Smooth muscle cell (in vitro differentiated cells): ENCODE measurements at regions not wholly inside any gene's neighbourhood (a gene's known extent, or its start where the extent isn't known, plus 50 kb on each side); places are given as distances from the start of the nearest gene placed in this dataset.

ENCODE experiments used
- DNase-seq: peaks from one replicate; lab custom pipeline; 2025; ENCODE audit not compliant: unreplicated experiment; lab: John Stamatoyannopoulos, UW
- H2AFZ ChIP-seq: fragments of 200-600 bp; sonication (generic); 2 replicates; pipeline ENCODE4 v1.6.0; 2016; ENCODE audit warnings: antibody characterized with exemption, low read depth, mild to moderate bottlenecking
- H3F3A ChIP-seq: fragments of 200-600 bp; sonication (generic); 2 replicates; pipeline ENCODE4 v1.6.0; 2017; ENCODE audit warnings: antibody characterized with exemption, low read depth
- H3K27ac ChIP-seq: fragments of 200-600 bp; sonication (generic); 2 replicates; pipeline ENCODE4 v1.5.1; 2016; ENCODE audit warnings: low read depth, mild to moderate bottlenecking
- H3K27me3 ChIP-seq: fragments of 200-600 bp; sonication (generic); 2 replicates; pipeline ENCODE4 v1.6.1; 2016; ENCODE audit warnings: low read depth, mild to moderate bottlenecking
- H3K36me3 ChIP-seq: fragments of 200-600 bp; sonication (generic); 2 replicates; pipeline ENCODE4 v1.5.1; 2016; ENCODE audit warnings: low read depth
- H3K4me1 ChIP-seq: fragments of 200-600 bp; sonication (generic); 2 replicates; pipeline ENCODE4 v1.5.1; 2016; ENCODE audit warnings: low read depth
- H3K4me2 ChIP-seq: fragments of 200-600 bp; sonication (generic); 2 replicates; pipeline ENCODE4 v1.6.0; 2016; ENCODE audit warnings: mild to moderate bottlenecking
- H3K4me3 ChIP-seq: fragments of 200-600 bp; sonication (generic); 2 replicates; pipeline ENCODE4 v1.5.1; 2016; ENCODE audit warnings: mild to moderate bottlenecking
- H3K79me2 ChIP-seq: fragments of 200-600 bp; sonication (generic); 2 replicates; pipeline ENCODE4 v1.6.0; 2016; ENCODE audit warnings: low read depth, mild to moderate bottlenecking
- H3K9ac ChIP-seq: fragments of 200-600 bp; sonication (generic); 2 replicates; pipeline ENCODE4 v1.6.0; 2016; ENCODE audit warnings: low read depth
- H3K9me3 ChIP-seq: fragments of 200-600 bp; sonication (generic); replicated peaks from 2 replicates; pipeline ENCODE4 v1.5.1; 2016; ENCODE audit warnings: low read depth
- H4K20me1 ChIP-seq: fragments of 200-600 bp; sonication (generic); 2 replicates; pipeline ENCODE4 v1.6.0; 2016; ENCODE audit warnings: low read depth
- WGBS: methylation state at CpG from one replicate; pipeline ENCODE4 v1.1.7; 2016; ENCODE audit warnings: low lambda C conversion rate; 5-methylcytosine and 5-hydroxymethylcytosine counted together
- TF ChIP-seq, protein P1 (sequence below): fragments of 200-600 bp; sonication (generic); IDR thresholded peaks from 2 replicates; pipeline ENCODE4 v1.5.1; 2017; ENCODE audit warnings: borderline replicate concordance, mild to moderate bottlenecking, antibody characterized with exemption; ENCODE audit not compliant: insufficient read depth, poor library complexity, severe bottlenecking

DNA sequence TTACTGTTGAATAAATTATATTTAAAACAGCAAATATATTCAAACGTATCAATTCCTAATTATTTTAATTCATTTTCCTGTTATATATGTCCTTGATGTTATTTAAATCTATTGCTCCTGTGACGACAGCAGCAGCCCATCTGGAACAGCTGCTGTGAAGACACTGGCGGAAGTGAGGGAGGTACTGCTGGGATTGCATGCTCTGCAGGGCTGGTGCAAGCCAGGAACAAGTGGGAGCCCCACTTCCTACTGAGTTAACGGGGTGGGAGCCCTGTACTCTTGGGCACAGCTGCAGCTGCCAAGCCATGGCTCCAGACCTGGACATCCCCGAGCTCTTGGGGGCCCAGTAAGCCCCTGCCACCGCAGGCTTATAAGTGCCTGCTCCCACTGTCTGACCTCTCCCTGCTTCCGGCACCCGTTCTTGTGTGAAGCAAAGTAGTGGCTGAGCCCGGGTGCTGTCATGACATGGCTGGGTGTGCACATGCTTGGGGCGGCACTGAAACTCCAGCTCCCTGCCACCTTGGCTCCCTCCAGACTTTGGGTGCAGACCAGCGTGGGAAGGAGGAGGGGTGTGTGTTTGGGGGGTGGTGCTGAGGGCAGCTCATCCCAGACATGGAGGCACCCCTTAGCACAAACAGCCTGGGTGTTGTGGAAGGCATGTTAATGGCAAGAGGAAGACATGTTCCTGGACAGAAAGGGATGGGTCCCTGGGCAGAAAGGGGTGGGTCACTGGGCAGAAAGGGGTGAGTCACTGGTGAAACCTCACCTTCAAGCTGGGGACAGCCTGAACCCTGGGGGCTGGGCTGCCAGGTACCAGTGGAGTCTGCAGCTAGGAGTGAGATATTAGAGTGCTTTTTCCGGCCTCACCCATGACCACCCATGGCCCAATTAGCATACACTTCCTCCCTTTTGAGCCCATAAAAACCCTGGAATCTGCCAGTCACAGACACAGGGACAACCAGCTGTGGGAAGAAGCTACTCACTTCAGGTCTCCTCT is 1981.3 kb upstream of the IGFBP7 start:
- Histone ChIP-seq H3K9me3 (no peaks in the 10 kb centered on the region), H3K27me3 (no peaks in the 10 kb centered on the region), H3K79me2 (no peaks in the 10 kb centered on the region), H3K27ac (no peak overlapping the region), H4K20me1 (no peaks in the 10 kb centered on the region), H3K4me1 (no peaks in the 10 kb centered on the region), H3K4me3 (no peak overlapping the region), H3K4me2 (no peak overlapping the region), H3K9ac (no peak overlapping the region), H3F3A (no peaks in the 10 kb centered on the region), H2AFZ (no peak overlapping the region), H3K36me3 (no peaks in the 10 kb centered on the region)
- TF ChIP-seq, protein P1, sequence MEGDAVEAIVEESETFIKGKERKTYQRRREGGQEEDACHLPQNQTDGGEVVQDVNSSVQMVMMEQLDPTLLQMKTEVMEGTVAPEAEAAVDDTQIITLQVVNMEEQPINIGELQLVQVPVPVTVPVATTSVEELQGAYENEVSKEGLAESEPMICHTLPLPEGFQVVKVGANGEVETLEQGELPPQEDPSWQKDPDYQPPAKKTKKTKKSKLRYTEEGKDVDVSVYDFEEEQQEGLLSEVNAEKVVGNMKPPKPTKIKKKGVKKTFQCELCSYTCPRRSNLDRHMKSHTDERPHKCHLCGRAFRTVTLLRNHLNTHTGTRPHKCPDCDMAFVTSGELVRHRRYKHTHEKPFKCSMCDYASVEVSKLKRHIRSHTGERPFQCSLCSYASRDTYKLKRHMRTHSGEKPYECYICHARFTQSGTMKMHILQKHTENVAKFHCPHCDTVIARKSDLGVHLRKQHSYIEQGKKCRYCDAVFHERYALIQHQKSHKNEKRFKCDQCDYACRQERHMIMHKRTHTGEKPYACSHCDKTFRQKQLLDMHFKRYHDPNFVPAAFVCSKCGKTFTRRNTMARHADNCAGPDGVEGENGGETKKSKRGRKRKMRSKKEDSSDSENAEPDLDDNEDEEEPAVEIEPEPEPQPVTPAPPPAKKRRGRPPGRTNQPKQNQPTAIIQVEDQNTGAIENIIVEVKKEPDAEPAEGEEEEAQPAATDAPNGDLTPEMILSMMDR: no peak
- no peak for DNase-seq
- 89% methylated on average over 12 of the region's 12 CpGs for WGBS

DNA sequence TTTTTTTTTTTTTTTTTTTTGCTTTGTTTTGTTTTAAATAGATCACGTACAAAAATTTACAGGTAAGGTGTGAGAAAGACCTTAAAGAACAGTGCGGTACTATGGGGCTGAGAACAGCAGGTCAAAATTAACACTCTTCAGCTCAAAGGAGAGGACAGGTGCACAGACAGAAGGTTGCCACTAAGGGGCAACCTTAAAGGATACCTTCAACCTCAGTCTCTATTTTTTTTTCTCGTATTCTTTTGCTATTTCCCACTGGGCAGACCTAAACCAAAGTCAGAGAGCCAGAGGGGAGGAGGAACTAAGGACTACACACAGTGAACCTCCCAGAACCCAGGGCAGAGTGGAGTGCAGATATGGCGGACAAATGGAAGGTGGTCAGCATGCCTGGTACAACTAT is 1984.3 kb upstream of the IGFBP7 start:
- Histone ChIP-seq H3K36me3 (no peaks in the 10 kb centered on the region), H3K9me3 (no peaks in the 10 kb centered on the region), H3K9ac (no peak overlapping the region), H2AFZ (no peak overlapping the region), H3K4me2 (no peak overlapping the region), H3F3A (no peaks in the 10 kb centered on the region), H4K20me1 (no peaks in the 10 kb centered on the region), H3K4me1 (no peaks in the 10 kb centered on the region), H3K4me3 (no peak overlapping the region), H3K79me2 (no peaks in the 10 kb centered on the region), H3K27me3 (no peaks in the 10 kb centered on the region), H3K27ac (no peak overlapping the region)
- DNase-seq: no peak
- 85% methylated on average over 4 of the region's 4 CpGs for WGBS
- TF ChIP-seq, protein P1: no peak

DNA sequence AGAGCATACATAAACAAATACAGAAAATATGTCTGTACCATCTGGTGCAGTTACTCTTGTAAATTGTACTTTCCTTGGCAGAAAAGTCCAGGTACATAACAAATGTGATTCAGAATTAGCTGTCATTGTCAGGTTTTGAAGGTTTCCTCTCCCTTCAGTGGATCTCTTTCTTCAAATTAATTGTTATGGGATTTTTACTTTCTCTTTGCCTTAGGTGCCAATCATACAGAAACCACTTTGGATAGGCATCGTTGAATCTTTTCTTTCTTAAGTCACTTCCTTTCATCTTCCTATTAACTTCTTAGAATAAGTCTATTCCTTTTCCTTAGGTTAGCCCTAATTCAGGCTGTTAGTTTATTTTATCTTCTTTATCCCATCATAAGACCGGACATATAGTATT is 1992.1 kb upstream of the IGFBP7 start:
- H3K27me3 ChIP-seq: no peaks in the 10 kb centered on the region
- 94% methylated on average over 2 of the region's 2 CpGs for WGBS
- no peak overlapping the region for H2AFZ ChIP-seq
- H3K9ac ChIP-seq: no peak overlapping the region
- no peaks in the 10 kb centered on the region for H3K79me2 ChIP-seq
- no peak overlapping the region for H3K4me2 ChIP-seq
- TF ChIP-seq, protein P1: no peak
- no peaks in the 10 kb centered on the region for H3F3A ChIP-seq
- no peak overlapping the region for H3K27ac ChIP-seq
- no peaks in the 10 kb centered on the region for H3K9me3 ChIP-seq
- H3K4me1 ChIP-seq: no peaks in the 10 kb centered on the region
- no peak for DNase-seq
- H3K4me3 ChIP-seq: no peak overlapping the region
- H4K20me1 ChIP-seq: no peaks in the 10 kb centered on the region
- H3K36me3 ChIP-seq: no peaks in the 10 kb centered on the region
